ENCODE measurements at regions not wholly inside any gene's neighbourhood (a gene's known extent, or its start where the extent isn't known, plus 50 kb on each side); places are given as distances from the start of the nearest gene placed in this dataset.

DNA sequence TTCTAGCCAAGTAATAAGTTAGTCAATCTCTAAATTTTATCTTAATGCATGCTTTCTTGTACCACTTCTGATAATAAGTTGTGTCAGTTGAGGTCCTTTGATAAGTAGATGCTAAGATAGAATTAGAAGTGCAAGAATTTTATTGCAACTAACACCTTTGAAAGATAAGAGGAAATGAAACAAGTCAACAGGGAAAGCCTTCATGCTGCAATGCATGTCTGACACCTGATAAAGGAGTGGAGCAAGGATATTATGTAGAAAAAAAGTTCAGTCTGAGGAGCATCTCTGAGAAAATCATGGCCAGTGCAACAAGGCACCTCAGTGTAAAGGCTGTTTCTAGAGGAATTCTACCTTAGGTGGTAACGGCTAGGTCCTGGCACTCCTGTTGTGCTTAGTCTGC lies 210.7 kb upstream of the PPP1R2C start:
- Histone ChIP-seq H3K27me3 (ENCODE audit: insufficient read depth, low read length) (no peaks in the 10 kb centered on the region), H3K79me2 (ENCODE audit: insufficient read depth, low read length) (no peaks in the 10 kb centered on the region), H3K27ac (ENCODE audit: low read depth, low read length) (no peak overlapping the region), H4K20me1 (ENCODE audit: insufficient read depth, low read length) (no peaks in the 10 kb centered on the region), H3K4me2 (ENCODE audit: insufficient read depth, low read length) (no peak overlapping the region), H3K36me3 (ENCODE audit: insufficient read depth, low read length) (no peaks in the 10 kb centered on the region), H3K4me1 (ENCODE audit: insufficient read depth, low read length) (no peaks in the 10 kb centered on the region), H2AFZ (ENCODE audit: low read length) (no peak overlapping the region), H3K9me3 (ENCODE audit: low read depth, low read length) (no peaks in the 10 kb centered on the region), H3K4me3 (ENCODE audit: insufficient read depth, low read length) (no peak overlapping the region)
- TF ChIP-seq, protein P1, sequence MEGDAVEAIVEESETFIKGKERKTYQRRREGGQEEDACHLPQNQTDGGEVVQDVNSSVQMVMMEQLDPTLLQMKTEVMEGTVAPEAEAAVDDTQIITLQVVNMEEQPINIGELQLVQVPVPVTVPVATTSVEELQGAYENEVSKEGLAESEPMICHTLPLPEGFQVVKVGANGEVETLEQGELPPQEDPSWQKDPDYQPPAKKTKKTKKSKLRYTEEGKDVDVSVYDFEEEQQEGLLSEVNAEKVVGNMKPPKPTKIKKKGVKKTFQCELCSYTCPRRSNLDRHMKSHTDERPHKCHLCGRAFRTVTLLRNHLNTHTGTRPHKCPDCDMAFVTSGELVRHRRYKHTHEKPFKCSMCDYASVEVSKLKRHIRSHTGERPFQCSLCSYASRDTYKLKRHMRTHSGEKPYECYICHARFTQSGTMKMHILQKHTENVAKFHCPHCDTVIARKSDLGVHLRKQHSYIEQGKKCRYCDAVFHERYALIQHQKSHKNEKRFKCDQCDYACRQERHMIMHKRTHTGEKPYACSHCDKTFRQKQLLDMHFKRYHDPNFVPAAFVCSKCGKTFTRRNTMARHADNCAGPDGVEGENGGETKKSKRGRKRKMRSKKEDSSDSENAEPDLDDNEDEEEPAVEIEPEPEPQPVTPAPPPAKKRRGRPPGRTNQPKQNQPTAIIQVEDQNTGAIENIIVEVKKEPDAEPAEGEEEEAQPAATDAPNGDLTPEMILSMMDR (IDR thresholded peaks at IDR 0.05; ENCODE audit: extremely low read depth, low read depth, low read length): no peak
- no peak for DNase-seq (ENCODE audit: insufficient read length, low spot score, missing footprints)

DNA sequence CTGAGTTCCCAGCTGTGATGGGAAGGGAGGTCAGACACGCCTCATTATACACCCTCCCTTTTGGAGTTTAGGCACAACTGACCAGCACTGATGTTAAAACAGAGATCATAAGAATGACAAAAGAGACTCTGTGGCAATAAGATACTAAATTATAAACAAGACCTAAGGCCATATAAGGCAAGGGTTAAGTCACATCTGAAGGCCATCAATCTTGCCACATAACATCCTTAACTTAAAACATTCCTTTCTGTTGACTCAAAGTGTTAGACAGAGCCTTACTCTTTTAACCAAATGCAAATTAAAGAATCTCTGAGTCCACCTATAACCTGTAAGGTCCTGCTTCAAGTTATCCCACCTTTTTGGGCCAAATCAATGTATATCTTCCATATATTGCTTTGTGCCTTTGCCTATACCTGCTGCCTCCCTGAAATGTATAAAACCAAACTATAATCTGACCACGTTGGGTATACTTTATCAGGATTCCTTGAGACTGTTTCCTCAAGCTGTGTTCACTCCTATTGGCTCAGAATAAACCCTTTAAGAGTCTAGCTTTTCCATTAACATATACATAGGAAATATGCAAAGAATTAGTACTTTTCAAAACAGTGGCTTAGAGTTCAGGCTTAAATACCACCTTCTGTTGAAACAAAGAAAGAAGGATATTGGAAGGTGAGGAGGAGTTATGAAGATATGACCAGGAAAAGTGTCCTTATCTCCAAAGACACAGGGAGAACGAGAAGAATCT lies 214.4 kb upstream of the PPP1R2C start:
- Histone ChIP-seq H2AFZ (ENCODE audit: low read length) (no peak overlapping the region), H3K9me3 (ENCODE audit: low read depth, low read length) (no peaks in the 10 kb centered on the region), H3K4me1 (ENCODE audit: insufficient read depth, low read length) (no peaks in the 10 kb centered on the region), H3K36me3 (ENCODE audit: insufficient read depth, low read length) (no peaks in the 10 kb centered on the region), H3K4me2 (ENCODE audit: insufficient read depth, low read length) (no peak overlapping the region), H3K27ac (ENCODE audit: low read depth, low read length) (no peak overlapping the region), H3K79me2 (ENCODE audit: insufficient read depth, low read length) (no peaks in the 10 kb centered on the region), H3K4me3 (ENCODE audit: insufficient read depth, low read length) (no peak overlapping the region), H4K20me1 (ENCODE audit: insufficient read depth, low read length) (no peaks in the 10 kb centered on the region), H3K27me3 (ENCODE audit: insufficient read depth, low read length) (no peaks in the 10 kb centered on the region)
- DNase-seq (ENCODE audit: insufficient read length, low spot score, missing footprints): no peak
- TF ChIP-seq, protein P1 (IDR thresholded peaks at IDR 0.05; ENCODE audit: extremely low read depth, low read depth, low read length): no peak

DNA sequence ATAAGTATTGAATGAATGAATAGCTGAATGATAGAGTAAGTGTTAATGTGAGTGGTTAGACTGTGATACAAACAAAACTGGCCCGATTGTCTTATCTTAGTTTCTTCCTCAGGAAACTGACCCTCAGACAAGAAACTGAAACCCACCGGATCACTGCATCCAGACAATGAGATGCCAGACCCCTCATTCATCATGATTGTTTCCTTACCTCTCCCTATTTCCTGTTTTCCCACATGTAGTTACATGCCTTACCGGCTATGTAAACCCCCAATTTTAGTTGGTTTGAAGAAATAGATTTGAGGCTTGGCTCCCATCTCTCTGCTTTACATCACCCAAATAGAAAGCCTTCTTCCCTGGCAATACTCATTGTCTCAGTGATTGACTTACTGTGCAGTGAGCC lies 218.9 kb upstream of the PPP1R2C start:
- no peaks in the 10 kb centered on the region for H3K4me1 ChIP-seq (ENCODE audit: insufficient read depth, low read length)
- no peak overlapping the region for H2AFZ ChIP-seq (ENCODE audit: low read length)
- H3K27me3 ChIP-seq (ENCODE audit: insufficient read depth, low read length): no peaks in the 10 kb centered on the region
- H3K27ac ChIP-seq (ENCODE audit: low read depth, low read length): no peak overlapping the region
- no peaks in the 10 kb centered on the region for H3K79me2 ChIP-seq (ENCODE audit: insufficient read depth, low read length)
- TF ChIP-seq, protein P1 (IDR thresholded peaks at IDR 0.05; ENCODE audit: extremely low read depth, low read depth, low read length): no peak
- H4K20me1 ChIP-seq (ENCODE audit: insufficient read depth, low read length): no peaks in the 10 kb centered on the region
- H3K36me3 ChIP-seq (ENCODE audit: insufficient read depth, low read length): no peaks in the 10 kb centered on the region
- no peak for DNase-seq (ENCODE audit: insufficient read length, low spot score, missing footprints)
- no peak overlapping the region for H3K4me2 ChIP-seq (ENCODE audit: insufficient read depth, low read length)
- H3K9me3 ChIP-seq (ENCODE audit: low read depth, low read length): no peaks in the 10 kb centered on the region
- H3K4me3 ChIP-seq (ENCODE audit: insufficient read depth, low read length): no peak overlapping the region

DNA sequence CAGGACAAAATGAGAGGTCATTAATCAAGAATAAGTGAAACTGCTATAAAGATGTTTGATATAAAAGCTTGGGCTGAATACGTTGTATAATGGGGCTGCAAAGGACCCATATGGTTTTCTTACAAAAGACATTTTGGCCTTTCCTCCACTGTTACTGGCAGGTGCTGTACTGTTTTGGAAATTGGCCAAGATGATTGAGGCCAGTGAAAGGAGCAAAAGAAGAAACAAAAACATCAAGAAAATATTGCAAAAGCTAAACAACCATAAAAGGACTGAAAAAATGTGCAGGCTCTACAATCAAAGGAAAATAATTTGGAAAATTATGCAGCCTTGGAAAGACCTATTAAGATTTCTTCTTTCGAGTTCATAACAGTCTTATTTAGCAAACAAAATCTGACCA lies 222.2 kb upstream of the PPP1R2C start:
- TF ChIP-seq, protein P1 (IDR thresholded peaks at IDR 0.05; ENCODE audit: extremely low read depth, low read depth, low read length): no peak
- Histone ChIP-seq H3K36me3 (ENCODE audit: insufficient read depth, low read length) (no peaks in the 10 kb centered on the region), H3K79me2 (ENCODE audit: insufficient read depth, low read length) (no peaks in the 10 kb centered on the region), H3K9me3 (ENCODE audit: low read depth, low read length) (no peaks in the 10 kb centered on the region), H3K27me3 (ENCODE audit: insufficient read depth, low read length) (no peaks in the 10 kb centered on the region), H3K4me3 (ENCODE audit: insufficient read depth, low read length) (no peak overlapping the region), H2AFZ (ENCODE audit: low read length) (no peak overlapping the region), H4K20me1 (ENCODE audit: insufficient read depth, low read length) (no peaks in the 10 kb centered on the region), H3K4me1 (ENCODE audit: insufficient read depth, low read length) (no peaks in the 10 kb centered on the region), H3K4me2 (ENCODE audit: insufficient read depth, low read length) (no peak overlapping the region), H3K27ac (ENCODE audit: low read depth, low read length) (no peak overlapping the region)
- DNase-seq (ENCODE audit: insufficient read length, low spot score, missing footprints): no peak

Data from osteoblast (primary cell).